ENCODE measurements at regions not wholly inside any gene's neighbourhood (a gene's known extent, or its start where the extent isn't known, plus 50 kb on each side); places are given as distances from the start of the nearest gene placed in this dataset.

GRCh38 chr14:101328412-101329028 is 232.8 kb upstream of the DIO3 start:
- Histone ChIP-seq H3K4me2 (ENCODE audit: low read length) (no peak overlapping the region), H2AFZ (ENCODE audit: low read depth, low read length) (no peak overlapping the region), H3K79me2 (replicated peaks; ENCODE audit: insufficient read depth, low read length) (no peaks in the 10 kb centered on the region), H3K36me3 (ENCODE audit: insufficient read depth, low read length) (no peaks in the 10 kb centered on the region), H4K20me1 (ENCODE audit: insufficient read depth) (no peaks in the 10 kb centered on the region), H3K9ac (ENCODE audit: low read length) (peak overlapping the region; percentile 18), H3K27me3 (ENCODE audit: insufficient read depth, low read depth, low read length) (no peaks in the 10 kb centered on the region), H3F3A (ENCODE audit: insufficient read depth, low read length, poor library complexity, severe bottlenecking) (no peaks in the 10 kb centered on the region), H3K9me3 (ENCODE audit: low read length) (peaks cover 3% of the 10 kb centered on the region), H3K27ac (ENCODE audit: low read length) (peak overlapping the region; percentile 71), H3K9me2 (ENCODE audit: insufficient read depth, low read length) (no peaks in the 10 kb centered on the region), H3K4me3 (ENCODE audit: low read length) (no peak overlapping the region)
- no peak for TF ChIP-seq MXI1 (conservative IDR thresholded peaks at IDR 0.05; ENCODE audit: poor library complexity, severe bottlenecking)
- TF ChIP-seq EP300 (conservative IDR thresholded peaks at IDR 0.05; ENCODE audit: poor library complexity, severe bottlenecking) = no peak
- TF ChIP-seq TAF1 (IDR thresholded peaks at IDR 0.05; ENCODE audit: low read depth) = no peak
- TF ChIP-seq EZH2 (IDR thresholded peaks at IDR 0.05; ENCODE audit: borderline replicate concordance, insufficient read depth, low read length, poor library complexity, severe bottlenecking) = no peak
- TF ChIP-seq, protein P1, sequence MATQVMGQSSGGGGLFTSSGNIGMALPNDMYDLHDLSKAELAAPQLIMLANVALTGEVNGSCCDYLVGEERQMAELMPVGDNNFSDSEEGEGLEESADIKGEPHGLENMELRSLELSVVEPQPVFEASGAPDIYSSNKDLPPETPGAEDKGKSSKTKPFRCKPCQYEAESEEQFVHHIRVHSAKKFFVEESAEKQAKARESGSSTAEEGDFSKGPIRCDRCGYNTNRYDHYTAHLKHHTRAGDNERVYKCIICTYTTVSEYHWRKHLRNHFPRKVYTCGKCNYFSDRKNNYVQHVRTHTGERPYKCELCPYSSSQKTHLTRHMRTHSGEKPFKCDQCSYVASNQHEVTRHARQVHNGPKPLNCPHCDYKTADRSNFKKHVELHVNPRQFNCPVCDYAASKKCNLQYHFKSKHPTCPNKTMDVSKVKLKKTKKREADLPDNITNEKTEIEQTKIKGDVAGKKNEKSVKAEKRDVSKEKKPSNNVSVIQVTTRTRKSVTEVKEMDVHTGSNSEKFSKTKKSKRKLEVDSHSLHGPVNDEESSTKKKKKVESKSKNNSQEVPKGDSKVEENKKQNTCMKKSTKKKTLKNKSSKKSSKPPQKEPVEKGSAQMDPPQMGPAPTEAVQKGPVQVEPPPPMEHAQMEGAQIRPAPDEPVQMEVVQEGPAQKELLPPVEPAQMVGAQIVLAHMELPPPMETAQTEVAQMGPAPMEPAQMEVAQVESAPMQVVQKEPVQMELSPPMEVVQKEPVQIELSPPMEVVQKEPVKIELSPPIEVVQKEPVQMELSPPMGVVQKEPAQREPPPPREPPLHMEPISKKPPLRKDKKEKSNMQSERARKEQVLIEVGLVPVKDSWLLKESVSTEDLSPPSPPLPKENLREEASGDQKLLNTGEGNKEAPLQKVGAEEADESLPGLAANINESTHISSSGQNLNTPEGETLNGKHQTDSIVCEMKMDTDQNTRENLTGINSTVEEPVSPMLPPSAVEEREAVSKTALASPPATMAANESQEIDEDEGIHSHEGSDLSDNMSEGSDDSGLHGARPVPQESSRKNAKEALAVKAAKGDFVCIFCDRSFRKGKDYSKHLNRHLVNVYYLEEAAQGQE (IDR thresholded peaks at IDR 0.05; ENCODE audit: borderline replicate concordance) = no peak

DNA sequence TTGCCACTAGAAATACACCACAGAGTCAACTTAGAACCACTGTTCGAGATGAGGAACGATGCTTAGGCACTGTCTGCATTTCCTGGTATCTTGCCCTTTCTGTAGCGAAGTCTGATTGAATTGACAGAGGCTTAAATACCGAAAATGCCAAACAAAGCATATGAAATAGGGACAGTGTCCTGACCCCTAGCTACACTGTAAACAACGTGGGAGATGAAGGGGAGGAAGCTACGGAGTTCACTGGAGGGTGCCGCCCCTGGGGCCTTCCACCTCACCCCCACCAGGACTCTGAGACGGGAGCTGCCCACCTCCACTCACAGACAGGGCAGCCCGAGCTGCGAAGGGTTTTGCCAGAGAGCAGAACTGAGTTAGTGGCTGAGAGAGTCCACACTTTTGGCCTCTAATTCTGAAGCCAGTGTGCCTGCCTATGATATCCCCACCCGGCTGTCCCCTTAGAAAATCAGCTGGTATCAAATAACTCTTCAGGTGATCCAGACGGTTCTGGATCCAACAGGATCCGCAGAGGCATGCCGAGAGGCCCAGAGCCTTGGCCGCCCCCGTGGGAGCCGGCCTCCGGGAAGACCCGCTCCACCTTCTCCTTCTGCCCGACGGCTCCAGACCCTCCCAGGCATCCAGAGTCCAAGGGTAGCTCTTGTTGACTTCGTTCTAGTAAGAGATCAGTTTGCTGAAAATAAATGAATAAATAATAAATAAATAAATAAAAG is 230.7 kb upstream of the DIO3 start:
- H3F3A ChIP-seq (ENCODE audit: insufficient read depth, low read length, poor library complexity, severe bottlenecking) = no peaks in the 10 kb centered on the region

More for the DNA sequence above, 230.7 kb upstream of the DIO3 start:
- TF ChIP-seq, protein P1 (IDR thresholded peaks at IDR 0.05; ENCODE audit: borderline replicate concordance) = no peak
- TF ChIP-seq POLR2AphosphoS5 (IDR thresholded peaks at IDR 0.05) (no peak), TAF1 (IDR thresholded peaks at IDR 0.05; ENCODE audit: low read depth) (no peak)
- Histone ChIP-seq H3K9ac (ENCODE audit: low read length) (no peak overlapping the region), H3K4me2 (ENCODE audit: low read length) (no peak overlapping the region), H3K36me3 (ENCODE audit: insufficient read depth, low read length) (no peaks in the 10 kb centered on the region), H3K27ac (ENCODE audit: low read length) (peak overlapping the region; percentile 71), H3K9me3 (ENCODE audit: low read length) (no peaks in the 10 kb centered on the region), H3K27me3 (ENCODE audit: insufficient read depth, low read depth, low read length) (no peaks in the 10 kb centered on the region), H2AFZ (ENCODE audit: low read depth, low read length) (no peak overlapping the region), H4K20me1 (ENCODE audit: insufficient read depth) (no peaks in the 10 kb centered on the region), H3K79me2 (replicated peaks; ENCODE audit: insufficient read depth, low read length) (no peaks in the 10 kb centered on the region), H3K4me3 (ENCODE audit: low read length) (no peak overlapping the region), H3K9me2 (ENCODE audit: insufficient read depth, low read length) (no peaks in the 10 kb centered on the region)

Data from neural cell (in vitro differentiated cells).